ENCODE measurements at regions not wholly inside any gene's neighbourhood (a gene's known extent, or its start where the extent isn't known, plus 50 kb on each side); places are given as distances from the start of the nearest gene placed in this dataset.

DNA sequence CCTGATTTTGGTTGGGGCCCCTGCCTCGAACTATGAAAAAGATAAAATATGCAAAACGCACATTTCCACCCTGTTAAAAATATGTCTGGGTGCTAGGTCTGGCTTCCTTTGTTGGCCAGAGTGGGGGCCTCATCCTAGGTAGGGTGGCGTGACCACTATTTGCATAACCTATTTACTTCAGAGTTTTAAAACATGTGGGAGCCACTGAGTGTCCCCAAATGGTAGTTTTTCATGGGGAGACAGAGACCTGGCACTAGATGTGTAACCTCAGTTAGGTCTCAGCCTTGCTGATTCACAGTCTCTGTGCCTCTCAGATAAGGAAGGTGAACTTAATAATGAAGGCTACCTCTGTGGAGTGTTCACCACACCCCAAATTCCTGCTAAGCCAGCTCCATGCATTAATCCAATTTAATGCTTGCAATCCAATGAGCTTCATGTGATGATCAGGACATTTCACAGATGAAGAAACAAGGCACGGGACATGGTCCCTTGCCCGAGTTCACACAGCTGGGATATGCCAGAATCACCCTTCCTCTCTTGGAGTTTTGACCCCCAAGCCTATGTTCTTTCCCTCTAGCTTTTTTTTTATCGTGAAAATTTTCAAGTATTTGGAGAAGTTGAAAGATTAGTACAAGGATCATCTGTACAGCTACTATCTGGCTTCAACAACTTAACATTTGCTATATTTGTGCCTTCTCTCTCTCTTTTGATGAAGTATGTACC is 103.4 kb downstream of the IRF8 start:
- no peaks in the 10 kb centered on the region for H3K27me3 ChIP-seq (ENCODE audit: control insufficient read depth, extremely low read depth, insufficient read depth, low read length)
- H3K79me2 ChIP-seq (ENCODE audit: control insufficient read depth, insufficient read depth, low read length), result no peaks in the 10 kb centered on the region
- H2AFZ ChIP-seq (ENCODE audit: control insufficient read depth, low read length), result no peak overlapping the region
- H3K36me3 ChIP-seq (ENCODE audit: control insufficient read depth in 2 of 2, extremely low read depth in 1 of 2, insufficient read depth in 2 of 2, low read length in 2 of 2), result no peaks in the 10 kb centered on the region
- no peaks in the 10 kb centered on the region for H3K9me3 ChIP-seq (ENCODE audit: control insufficient read depth, low read depth, low read length)
- no peak overlapping the region for H3K27ac ChIP-seq (ENCODE audit: control insufficient read depth, insufficient read depth, low read length)
- H3K9me1 ChIP-seq (ENCODE audit: control insufficient read depth, extremely low read depth, insufficient read depth, low read length), result no peaks in the 10 kb centered on the region
- no peak overlapping the region for H3K4me2 ChIP-seq (ENCODE audit: control insufficient read depth, extremely low read depth, insufficient read depth, low read depth, low read length)
- FAIRE-seq (no peak), DNase-seq (ENCODE audit: low read depth, low spot score) (no peak)
- dilution Hi-C loops (cut with MboI; ENCODE audit: extremely low pct_ligation_motif_present, low sequenced_read_pairs), result no loop called here
- no peak for TF ChIP-seq EZH2 (IDR thresholded peaks at IDR 0.05; ENCODE audit: low read length)
- TF ChIP-seq, protein P1, sequence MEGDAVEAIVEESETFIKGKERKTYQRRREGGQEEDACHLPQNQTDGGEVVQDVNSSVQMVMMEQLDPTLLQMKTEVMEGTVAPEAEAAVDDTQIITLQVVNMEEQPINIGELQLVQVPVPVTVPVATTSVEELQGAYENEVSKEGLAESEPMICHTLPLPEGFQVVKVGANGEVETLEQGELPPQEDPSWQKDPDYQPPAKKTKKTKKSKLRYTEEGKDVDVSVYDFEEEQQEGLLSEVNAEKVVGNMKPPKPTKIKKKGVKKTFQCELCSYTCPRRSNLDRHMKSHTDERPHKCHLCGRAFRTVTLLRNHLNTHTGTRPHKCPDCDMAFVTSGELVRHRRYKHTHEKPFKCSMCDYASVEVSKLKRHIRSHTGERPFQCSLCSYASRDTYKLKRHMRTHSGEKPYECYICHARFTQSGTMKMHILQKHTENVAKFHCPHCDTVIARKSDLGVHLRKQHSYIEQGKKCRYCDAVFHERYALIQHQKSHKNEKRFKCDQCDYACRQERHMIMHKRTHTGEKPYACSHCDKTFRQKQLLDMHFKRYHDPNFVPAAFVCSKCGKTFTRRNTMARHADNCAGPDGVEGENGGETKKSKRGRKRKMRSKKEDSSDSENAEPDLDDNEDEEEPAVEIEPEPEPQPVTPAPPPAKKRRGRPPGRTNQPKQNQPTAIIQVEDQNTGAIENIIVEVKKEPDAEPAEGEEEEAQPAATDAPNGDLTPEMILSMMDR (optimal IDR thresholded peaks at IDR 0.05 in 1 of 3, IDR thresholded peaks at IDR 0.05 in 1 of 3, conservative IDR thresholded peaks at IDR 0.05 in 1 of 3; ENCODE audit: extremely low read depth in 1 of 3, insufficient read depth in 2 of 3, low read length in 3 of 3), result no peak
- no peaks in the 10 kb centered on the region for H4K20me1 ChIP-seq (ENCODE audit: control insufficient read depth, extremely low read depth, insufficient read depth, low read length)
- no peaks in the 10 kb centered on the region for H3K4me1 ChIP-seq (ENCODE audit: control insufficient read depth, extremely low read depth, insufficient read depth, low read length)
- no peak overlapping the region for H3K9ac ChIP-seq (ENCODE audit: control insufficient read depth, extremely low read depth, insufficient read depth, low read length)
- H3K4me3 ChIP-seq (ENCODE audit: control insufficient read depth in 2 of 3, extremely low read depth in 1 of 3, insufficient read depth in 2 of 3, low read depth in 1 of 3, low read length in 3 of 3), result no peak overlapping the region

- no peaks in the 10 kb centered on the region for H3K9me1 ChIP-seq (ENCODE audit: control insufficient read depth, extremely low read depth, insufficient read depth, low read length)
- no peak overlapping the region for H3K27ac ChIP-seq (ENCODE audit: control insufficient read depth, insufficient read depth, low read length)
- TF ChIP-seq EZH2 (IDR thresholded peaks at IDR 0.05; ENCODE audit: low read length), result no peak
- TF ChIP-seq, protein P1 (optimal IDR thresholded peaks at IDR 0.05 in 1 of 3, IDR thresholded peaks at IDR 0.05 in 1 of 3, conservative IDR thresholded peaks at IDR 0.05 in 1 of 3; ENCODE audit: extremely low read depth in 1 of 3, insufficient read depth in 2 of 3, low read length in 3 of 3), result no peak
- FAIRE-seq (no peak), DNase-seq (ENCODE audit: low read depth, low spot score) (no peak)
- H3K4me2 ChIP-seq (ENCODE audit: control insufficient read depth, extremely low read depth, insufficient read depth, low read depth, low read length), result no peak overlapping the region
- no peaks in the 10 kb centered on the region for H3K27me3 ChIP-seq (ENCODE audit: control insufficient read depth, extremely low read depth, insufficient read depth, low read length)
- H4K20me1 ChIP-seq (ENCODE audit: control insufficient read depth, extremely low read depth, insufficient read depth, low read length), result no peaks in the 10 kb centered on the region
- no peaks in the 10 kb centered on the region for H3K36me3 ChIP-seq (ENCODE audit: control insufficient read depth in 2 of 2, extremely low read depth in 1 of 2, insufficient read depth in 2 of 2, low read length in 2 of 2)
- H3K9me3 ChIP-seq (ENCODE audit: control insufficient read depth, low read depth, low read length), result no peaks in the 10 kb centered on the region
- H3K9ac ChIP-seq (ENCODE audit: control insufficient read depth, extremely low read depth, insufficient read depth, low read length), result no peak overlapping the region
- H2AFZ ChIP-seq (ENCODE audit: control insufficient read depth, low read length), result no peak overlapping the region
- dilution Hi-C loops (cut with MboI; ENCODE audit: extremely low pct_ligation_motif_present, low sequenced_read_pairs), result no loop called here
- no peak overlapping the region for H3K4me3 ChIP-seq (ENCODE audit: control insufficient read depth in 2 of 3, extremely low read depth in 1 of 3, insufficient read depth in 2 of 3, low read depth in 1 of 3, low read length in 3 of 3)
- no peaks in the 10 kb centered on the region for H3K79me2 ChIP-seq (ENCODE audit: control insufficient read depth, insufficient read depth, low read length)
- H3K4me1 ChIP-seq (ENCODE audit: control insufficient read depth, extremely low read depth, insufficient read depth, low read length), result no peaks in the 10 kb centered on the region
These were observed 108.6 kb downstream of the IRF8 start for GRCh38 chr16:86007524-86007923.

Data from keratinocyte (primary cell).